Heart left ventricle (tissue), 16 donors: ENCODE measurements at regions not wholly inside any gene's neighbourhood (a gene's known extent, or its start where the extent isn't known, plus 50 kb on each side); places are given as distances from the start of the nearest gene placed in this dataset.

Experiments
- ATAC-seq, 4 donors: fragments of 200-7000 bp; cut with Tn5 transposase; one replicate each; pipeline ENCODE4 v1.9.1; 2020 to 2022; ENCODE audit warnings: moderate library complexity in 4 of 4, mild to moderate bottlenecking in 3 of 4, moderate number of reproducible peaks in 1 of 4
- DNase-seq, 5 donors: peaks; one replicate each; pipeline ENCODE4 v3.0.0-alpha.2; 2020
- H3K27ac ChIP-seq, 12 donors: fragments of 200-600 bp; sonication (generic) in 4 of 12; one replicate each; pipeline versions ENCODE4 v1.5.0 to v1.8.0; 2016 to 2022; ENCODE audit warnings: mild to moderate bottlenecking in 2 of 12
- H3K27me3 ChIP-seq, 9 donors: fragments of 200-600 bp; sonication (generic) in 2 of 9; one replicate each; pipeline versions ENCODE4 v1.5.1 to v1.8.0; 2016 to 2022; ENCODE audit warnings: mild to moderate bottlenecking in 3 of 9
- H3K36me3 ChIP-seq, 9 donors: fragments of 200-600 bp; sonication (generic) in 2 of 9; one replicate each; pipeline versions ENCODE4 v1.5.0 to v1.8.0; 2018 to 2022; ENCODE audit warnings: mild to moderate bottlenecking in 2 of 9
- H3K4me1 ChIP-seq, 12 donors: fragments of 200-600 bp; sonication (generic) in 4 of 12; one replicate each; pipeline versions ENCODE4 v1.5.0 to v1.8.0; 2016 to 2022; ENCODE audit warnings: mild to moderate bottlenecking in 3 of 12
- H3K4me3 ChIP-seq, 12 donors: fragments of 200-600 bp; sonication (generic) in 4 of 12; one replicate each; pipeline versions ENCODE4 v1.5.0 to v1.8.0; 2017 to 2022; ENCODE audit warnings: mild to moderate bottlenecking in 9 of 12, moderate library complexity in 4 of 12
- H3K9me3 ChIP-seq, 12 donors: fragments of 200-600 bp; sonication (generic) in 4 of 12; one replicate each; pipeline versions ENCODE4 v1.5.0 to v1.8.0; 2016 to 2022; ENCODE audit warnings: mild to moderate bottlenecking in 1 of 12
- POLR2A ChIP-seq, 2 donors: fragments of 450-650 bp; IDR thresholded peaks; one replicate each; pipeline ENCODE4 v1.6.1; 2017; ENCODE audit warnings: antibody characterized with exemption in 2 of 2, mild to moderate bottlenecking in 2 of 2, moderate library complexity in 2 of 2
- WGBS, 4 donors: extraction: QIAGEN DNeasy Blood & Tissue Kit in 2 of 4; methylation state at CpG; one replicate each; pipeline versions ENCODE4 v1.1.5 to v1.1.7; 2013 to 2018; 5-methylcytosine and 5-hydroxymethylcytosine counted together
- intact Hi-C, 10 donors: fragments of 100-400 bp; cut with DNase I; formaldehyde crosslinking; loops; one replicate each; pipeline versions ENCODE4 v1.11.1 to v1.14.2; 2022
- TF ChIP-seq, protein P1 (sequence below), 12 donors: fragments of 200-600 bp; sonication (generic) in 4 of 12; IDR thresholded peaks; one replicate each; pipeline versions ENCODE4 v1.5.0 to v1.8.0; 2018 to 2022; ENCODE audit warnings: antibody characterized with exemption in 12 of 12, mild to moderate bottlenecking in 5 of 12
- donor health status: ischemic (EF 13 %, LVEDD 7.1; RV severe dilation, severe dysfunction).
- donor health status: healthy with polysubstance abuse.
- donor health status: DM: no; HTN: yes; CAD: no.
- donor health status: DM: no; HTN: no; CAD: no.
- donor health status: ischemic (EF 25% LVEDD 6.9; RV normal size, moderate dysfunction).
- donor health status: ischemic (EF 25% LVEDD 5.7; RV mildly dilated, moderate dysfunction).
- donor health status: healthy.
- donor health status: DM: yes; HTN: yes; CAD: no.
- donor health status: ischemic (EF 35%, LVEDD 5.7; RV mildly dilated, moderate dysfunction).
- donor health status: nonischemic (EF 11% LVEDD 7.7; RV severe dilation, severe dysfunction).
- donor health status: DM: yes; HTN: yes; CAD: no.
- donor health status: PGD.
- donor health status: ischemic (EF 29% LVEDD 5.4; RV normal size, mild dysfunction).
- donor health status: nonischemic (EF 23%, LVEDD 6.1; RV moderate dilation, normal function).

DNA sequence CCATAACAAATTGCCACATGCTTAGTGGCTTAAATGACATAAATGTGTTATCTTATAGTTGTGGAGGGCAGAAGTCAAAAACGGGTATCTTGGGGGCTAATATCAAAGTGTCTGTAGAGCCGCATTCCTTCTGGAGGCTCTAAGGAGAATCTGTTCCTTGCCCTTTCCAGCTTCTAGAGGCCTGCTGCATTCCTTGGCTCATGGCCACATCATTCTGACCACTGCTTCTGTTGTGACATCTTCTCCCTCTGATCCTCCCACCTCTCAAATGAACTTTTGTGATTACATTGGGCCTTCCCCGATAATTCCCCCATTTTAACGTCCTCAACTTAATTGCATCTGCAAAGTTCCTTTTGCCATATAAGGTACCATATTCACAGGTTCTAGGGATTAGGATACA, 76.1 kb downstream of the CYP26A1 start:
- Histone ChIP-seq H3K4me3 (no peak overlapping the region), H3K4me1 (no peaks in the 10 kb centered on the region), H3K9me3 (peaks cover 0 to 19% (median 2%) of the 10 kb centered on the region in 12 donors), H3K27ac (no peak overlapping the region), H3K27me3 (peaks cover 0 to 19% (median 0%) of the 10 kb centered on the region in 9 donors), H3K36me3 (no peaks in the 10 kb centered on the region)
- TF ChIP-seq POLR2A (IDR thresholded peaks at IDR 0.05) = no peak
- TF ChIP-seq, protein P1, sequence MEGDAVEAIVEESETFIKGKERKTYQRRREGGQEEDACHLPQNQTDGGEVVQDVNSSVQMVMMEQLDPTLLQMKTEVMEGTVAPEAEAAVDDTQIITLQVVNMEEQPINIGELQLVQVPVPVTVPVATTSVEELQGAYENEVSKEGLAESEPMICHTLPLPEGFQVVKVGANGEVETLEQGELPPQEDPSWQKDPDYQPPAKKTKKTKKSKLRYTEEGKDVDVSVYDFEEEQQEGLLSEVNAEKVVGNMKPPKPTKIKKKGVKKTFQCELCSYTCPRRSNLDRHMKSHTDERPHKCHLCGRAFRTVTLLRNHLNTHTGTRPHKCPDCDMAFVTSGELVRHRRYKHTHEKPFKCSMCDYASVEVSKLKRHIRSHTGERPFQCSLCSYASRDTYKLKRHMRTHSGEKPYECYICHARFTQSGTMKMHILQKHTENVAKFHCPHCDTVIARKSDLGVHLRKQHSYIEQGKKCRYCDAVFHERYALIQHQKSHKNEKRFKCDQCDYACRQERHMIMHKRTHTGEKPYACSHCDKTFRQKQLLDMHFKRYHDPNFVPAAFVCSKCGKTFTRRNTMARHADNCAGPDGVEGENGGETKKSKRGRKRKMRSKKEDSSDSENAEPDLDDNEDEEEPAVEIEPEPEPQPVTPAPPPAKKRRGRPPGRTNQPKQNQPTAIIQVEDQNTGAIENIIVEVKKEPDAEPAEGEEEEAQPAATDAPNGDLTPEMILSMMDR (IDR thresholded peaks at IDR 0.05) = no peak
- ATAC-seq (no peak), DNase-seq (no peak)
- 82 to 90% (median 84%) methylated on average over 4 of the region's 4 CpGs for WGBS, 4 donors
- intact Hi-C loops = no loop called here

DNA sequence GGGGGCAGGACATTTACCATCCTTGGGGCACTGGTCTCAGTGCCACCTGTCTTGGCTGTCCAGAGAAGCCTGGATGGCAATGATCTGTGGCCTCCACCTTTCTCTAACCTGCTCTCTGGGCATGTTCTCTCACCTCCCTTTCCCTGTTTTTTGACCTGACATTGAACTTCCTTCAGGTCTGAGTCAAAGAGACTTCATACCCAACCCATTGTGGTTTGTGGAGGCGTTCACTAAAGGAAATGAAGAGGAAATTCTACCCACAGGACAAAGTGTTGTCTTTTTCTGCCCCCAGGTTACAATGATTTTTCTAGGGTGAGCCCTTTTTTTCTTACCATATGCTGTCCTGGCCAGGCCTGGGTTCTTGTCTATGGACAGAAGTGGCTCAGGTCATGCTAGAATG, 76.6 kb downstream of the CYP26A1 start:
- no peaks in the 10 kb centered on the region for H3K36me3 ChIP-seq
- 62 to 78% (median 66%) methylated on average over 1 of the region's 1 CpG for WGBS, 4 donors
- no peak overlapping the region for H3K4me3 ChIP-seq
- intact Hi-C loops = no loop called here
- peaks cover 0 to 23% (median 2%) of the 10 kb centered on the region in 12 donors for H3K9me3 ChIP-seq
- no peak for ATAC-seq
- no peak overlapping the region for H3K27ac ChIP-seq
- DNase-seq = no peak
- TF ChIP-seq, protein P1 (IDR thresholded peaks at IDR 0.05) = no peak
- TF ChIP-seq POLR2A (IDR thresholded peaks at IDR 0.05) = no peak
- no peaks in the 10 kb centered on the region for H3K4me1 ChIP-seq
- H3K27me3 ChIP-seq = peaks cover 0 to 19% (median 0%) of the 10 kb centered on the region in 9 donors

DNA sequence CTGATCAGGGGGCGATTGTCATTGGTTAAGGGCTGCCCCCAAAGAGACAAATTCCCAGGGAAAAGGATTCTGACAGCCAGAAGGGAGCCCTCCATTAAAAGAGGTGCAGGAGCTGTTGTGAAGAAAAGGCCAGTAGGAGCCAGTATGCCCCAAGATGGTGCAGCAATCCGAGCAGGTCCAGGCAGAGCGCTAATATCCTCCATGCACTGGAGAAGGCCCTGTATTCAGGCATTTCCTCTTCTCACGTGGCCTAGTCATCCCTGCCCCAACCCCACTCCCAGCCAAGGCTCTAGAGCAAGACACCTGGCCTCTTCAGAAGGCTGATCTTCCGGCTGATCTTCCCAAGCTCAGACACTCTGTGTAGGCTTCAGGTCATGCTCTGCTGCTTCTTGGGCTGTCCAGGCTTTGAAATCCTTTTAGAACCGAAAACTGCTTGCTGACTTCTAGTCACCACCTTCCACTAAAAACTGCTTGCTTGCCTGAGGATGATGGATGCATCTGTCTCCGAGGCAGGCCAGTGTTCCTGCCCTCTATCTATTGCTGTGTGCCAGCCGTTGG, 77.4 kb downstream of the CYP26A1 start:
- ATAC-seq (no peak), DNase-seq (no peak)
- TF ChIP-seq POLR2A (IDR thresholded peaks at IDR 0.05) = no peak
- TF ChIP-seq, protein P1 (IDR thresholded peaks at IDR 0.05) = no peak
- no peak overlapping the region for H3K4me3 ChIP-seq
- H3K4me1 ChIP-seq = no peaks in the 10 kb centered on the region
- intact Hi-C loops = no loop called here
- H3K9me3 ChIP-seq = peaks cover 0 to 30% (median 6%) of the 10 kb centered on the region in 12 donors
- H3K27ac ChIP-seq = no peak overlapping the region
- peaks cover 0 to 17% (median 0%) of the 10 kb centered on the region in 9 donors for H3K27me3 ChIP-seq
- H3K36me3 ChIP-seq = no peaks in the 10 kb centered on the region
- WGBS, 4 donors = 73 to 78% (median 74%) methylated on average over 7 to 8 of the region's 8 CpGs

DNA sequence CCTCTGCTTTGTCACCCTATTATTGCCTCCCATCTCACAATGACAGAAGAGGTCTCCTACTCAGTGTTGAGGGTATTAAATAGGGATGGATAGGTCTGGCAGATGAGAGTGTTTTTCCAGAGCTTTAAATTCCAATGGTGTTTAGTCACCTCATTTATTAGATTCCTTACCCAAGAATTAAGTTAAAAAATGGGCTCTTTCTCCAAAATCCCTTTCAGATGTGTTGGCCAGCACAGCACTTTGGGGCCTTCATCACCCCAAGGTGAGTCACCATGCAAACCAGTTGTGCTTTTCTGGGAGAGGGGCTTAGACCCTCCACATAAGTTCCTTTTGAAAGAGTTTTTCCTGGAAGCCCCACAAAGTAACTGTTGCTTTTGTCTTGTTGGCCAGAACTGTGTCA, 78.4 kb downstream of the CYP26A1 start:
- H3K27me3 ChIP-seq = peaks cover 0 to 10% (median 0%) of the 10 kb centered on the region in 9 donors
- no peak overlapping the region for H3K27ac ChIP-seq
- no peaks in the 10 kb centered on the region for H3K36me3 ChIP-seq
- ATAC-seq = no peak
- no peak for TF ChIP-seq POLR2A (IDR thresholded peaks at IDR 0.05)
- TF ChIP-seq, protein P1 (IDR thresholded peaks at IDR 0.05) = no peak
- DNase-seq = no peak
- intact Hi-C loops = no loop called here
- no peak overlapping the region for H3K4me3 ChIP-seq
- peaks cover 0 to 30% (median 6%) of the 10 kb centered on the region in 12 donors for H3K9me3 ChIP-seq
- H3K4me1 ChIP-seq = no peaks in the 10 kb centered on the region
